ENCODE measurements at regions not wholly inside any gene's neighbourhood (a gene's known extent, or its start where the extent isn't known, plus 50 kb on each side); places are given as distances from the start of the nearest gene placed in this dataset.

GRCh38 chr2:18731666-18732065 is 142.3 kb upstream of the NT5C1B start:
- no peak for TF ChIP-seq CTCF (IDR thresholded peaks at IDR 0.05)
- TF ChIP-seq EP300 (IDR thresholded peaks at IDR 0.05; ENCODE audit: low read depth) = no peak
- no peak for TF ChIP-seq POLR2AphosphoS5 (IDR thresholded peaks at IDR 0.05)
- TF ChIP-seq POLR2A (IDR thresholded peaks at IDR 0.05) = no peak
